ENCODE measurements at regions not wholly inside any gene's neighbourhood (a gene's known extent, or its start where the extent isn't known, plus 50 kb on each side); places are given as distances from the start of the nearest gene placed in this dataset.

- TF ChIP-seq CTCF (conservative IDR thresholded peaks at IDR 0.05; ENCODE audit: low read depth, low read length) (no peak), EZH2 (IDR thresholded peaks at IDR 0.05; ENCODE audit: low read length, unreplicated experiment) (no peak), EZH2phosphoT487 (IDR thresholded peaks at IDR 0.05; ENCODE audit: borderline replicate concordance, low read length) (no peak)
Measured at GRCh38 chr10:31721096-31721495, 207.5 kb downstream of the ARHGAP12 start.

Data from PC-3 (cell line).